GM18873 (cell line): ENCODE measurements at regions not wholly inside any gene's neighbourhood (a gene's known extent, or its start where the extent isn't known, plus 50 kb on each side); places are given as distances from the start of the nearest gene placed in this dataset.

Source experiments
- ATAC-seq: cut with Tn5 transposase; IDR thresholded peaks from one replicate; pipeline ENCODE4 v1.9.1; 2021; ENCODE audit warnings: mild to moderate bottlenecking, moderate library complexity, moderate number of reproducible peaks; ENCODE audit not compliant: unreplicated experiment, low FRiP score

DNA sequence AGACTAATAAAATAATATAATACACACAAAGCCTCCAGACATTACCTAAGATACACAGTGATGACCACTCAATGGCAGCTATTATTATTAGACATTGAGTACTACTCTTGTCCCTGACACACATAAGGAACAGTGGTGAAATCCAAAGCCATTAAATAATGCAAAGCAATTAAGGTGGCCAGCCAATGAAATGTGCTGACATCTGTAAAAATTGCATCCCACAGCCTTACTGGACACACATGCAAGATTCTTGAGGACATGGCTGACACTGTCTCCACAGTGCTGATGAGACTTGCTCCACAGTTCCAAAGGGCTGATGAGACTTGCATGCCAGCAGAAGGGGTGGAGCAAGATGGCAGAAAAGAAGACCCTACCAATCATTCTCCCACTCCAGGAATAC lies 447.5 kb downstream of the IRX1 start:
- no peak for ATAC-seq

DNA sequence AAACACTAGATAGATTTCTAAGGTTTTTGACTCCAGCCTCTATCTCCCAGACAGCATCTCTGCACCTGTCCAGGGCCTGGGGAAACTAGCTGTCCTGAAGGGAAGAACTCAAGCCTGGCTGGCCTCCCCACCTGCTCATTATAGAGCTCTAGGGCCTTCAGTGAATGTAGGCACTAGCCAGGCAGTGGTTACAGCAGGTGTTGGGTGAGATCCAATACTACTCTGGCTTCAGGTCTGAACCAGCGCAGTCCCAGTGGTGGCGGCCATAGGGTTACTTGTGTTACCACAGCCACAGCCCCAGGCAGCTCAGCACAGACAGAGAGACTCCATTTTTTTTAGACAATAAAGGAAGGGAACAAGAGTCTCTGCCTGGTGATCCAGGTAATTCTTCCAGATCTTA lies 449.2 kb downstream of the IRX1 start:
- no peak for ATAC-seq

DNA sequence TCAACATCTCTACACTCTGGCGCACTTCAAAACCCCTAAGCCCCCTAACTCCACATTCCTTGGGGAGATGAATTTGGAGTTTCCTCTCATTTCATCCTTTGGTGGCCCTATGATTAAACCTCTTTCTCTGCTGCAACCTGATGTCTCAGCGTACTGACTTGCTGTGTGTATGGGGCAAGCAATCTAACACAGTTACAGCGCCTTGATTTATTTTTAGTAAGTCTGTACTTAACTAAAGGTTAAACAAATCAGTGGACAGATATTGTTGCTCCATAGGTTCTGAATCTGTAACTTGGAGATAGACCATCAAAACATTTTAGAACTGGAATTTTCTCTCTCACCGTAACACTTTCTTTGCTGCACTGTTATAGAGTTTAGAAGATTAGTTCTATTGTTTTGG lies 452.8 kb downstream of the IRX1 start:
- ATAC-seq = no peak

DNA sequence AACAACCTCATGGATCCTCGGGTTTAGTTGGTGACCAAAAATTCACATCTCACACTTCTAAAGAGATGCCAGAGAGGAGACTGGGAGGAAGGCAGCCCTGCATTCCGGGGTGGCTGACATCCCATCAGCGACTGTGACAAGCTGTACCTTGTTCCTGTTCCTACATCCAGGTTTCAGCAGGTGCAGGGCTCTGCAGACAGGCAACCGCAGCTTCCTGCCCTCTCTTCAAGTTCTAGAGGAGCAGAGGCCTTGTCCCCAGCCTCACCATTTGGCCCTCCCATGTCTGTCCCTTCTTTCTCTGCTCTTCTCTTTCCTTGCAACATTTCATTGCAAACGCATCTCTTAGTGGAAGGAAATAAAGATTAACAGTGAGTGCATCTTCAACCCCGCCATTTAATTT lies 454.6 kb downstream of the IRX1 start:
- no peak for ATAC-seq

DNA sequence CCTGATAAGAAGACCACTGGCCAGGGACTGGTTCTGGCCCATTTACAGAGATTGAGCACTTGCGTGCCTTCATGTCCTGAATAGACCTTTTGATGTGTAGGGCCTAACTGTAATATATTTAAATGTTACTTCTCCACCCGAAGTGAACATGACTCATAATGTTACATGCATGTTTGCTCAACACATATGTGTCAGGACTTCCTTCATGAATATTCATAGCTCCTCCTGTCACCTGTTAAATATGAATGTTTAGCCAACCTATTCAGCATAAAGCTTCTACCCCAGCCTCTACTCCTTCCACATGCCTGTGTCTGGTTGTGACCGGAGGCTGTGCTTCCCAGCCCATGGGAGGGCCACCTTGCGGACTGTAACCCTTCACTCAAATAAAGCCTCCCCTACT lies 457.5 kb downstream of the IRX1 start:
- ATAC-seq = no peak

DNA sequence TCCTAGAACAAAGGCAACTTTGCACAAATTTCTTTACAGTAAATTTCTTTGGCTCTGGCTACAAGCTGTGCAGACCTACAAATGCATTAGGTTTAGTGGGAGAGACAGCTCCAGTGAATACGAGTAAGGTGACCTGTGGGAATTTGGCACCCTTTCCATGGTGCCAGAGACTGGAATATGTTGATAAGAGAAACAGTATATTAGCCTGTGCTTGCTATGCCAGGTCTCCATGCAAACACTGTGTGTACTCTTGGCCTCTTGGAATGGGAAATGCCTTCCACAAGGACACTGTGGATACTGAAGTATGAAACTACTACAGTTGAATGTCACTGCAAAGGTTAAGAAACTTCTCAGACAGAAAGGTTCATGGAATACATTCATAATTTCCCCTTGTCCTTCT lies 458.5 kb downstream of the IRX1 start:
- ATAC-seq = no peak

DNA sequence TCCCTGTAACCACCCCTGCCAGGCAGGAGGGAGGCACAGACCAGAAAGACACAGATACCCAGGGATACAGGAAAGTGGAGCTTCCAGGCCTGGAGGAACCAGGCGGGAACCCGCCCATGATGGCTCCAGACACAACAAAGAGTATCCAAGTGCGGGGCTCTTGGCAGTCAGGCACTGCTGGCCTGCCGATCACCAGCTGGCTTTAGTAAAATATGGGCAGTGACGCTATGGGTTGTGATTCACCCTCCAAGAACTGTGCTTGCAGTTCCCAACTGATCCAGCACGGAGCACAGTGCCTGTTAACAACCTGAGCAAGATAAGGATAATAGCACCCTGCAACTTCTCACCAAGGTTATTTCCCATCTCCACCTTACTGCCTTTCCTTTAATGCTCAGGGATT lies 463.3 kb downstream of the IRX1 start:
- no peak for ATAC-seq

DNA sequence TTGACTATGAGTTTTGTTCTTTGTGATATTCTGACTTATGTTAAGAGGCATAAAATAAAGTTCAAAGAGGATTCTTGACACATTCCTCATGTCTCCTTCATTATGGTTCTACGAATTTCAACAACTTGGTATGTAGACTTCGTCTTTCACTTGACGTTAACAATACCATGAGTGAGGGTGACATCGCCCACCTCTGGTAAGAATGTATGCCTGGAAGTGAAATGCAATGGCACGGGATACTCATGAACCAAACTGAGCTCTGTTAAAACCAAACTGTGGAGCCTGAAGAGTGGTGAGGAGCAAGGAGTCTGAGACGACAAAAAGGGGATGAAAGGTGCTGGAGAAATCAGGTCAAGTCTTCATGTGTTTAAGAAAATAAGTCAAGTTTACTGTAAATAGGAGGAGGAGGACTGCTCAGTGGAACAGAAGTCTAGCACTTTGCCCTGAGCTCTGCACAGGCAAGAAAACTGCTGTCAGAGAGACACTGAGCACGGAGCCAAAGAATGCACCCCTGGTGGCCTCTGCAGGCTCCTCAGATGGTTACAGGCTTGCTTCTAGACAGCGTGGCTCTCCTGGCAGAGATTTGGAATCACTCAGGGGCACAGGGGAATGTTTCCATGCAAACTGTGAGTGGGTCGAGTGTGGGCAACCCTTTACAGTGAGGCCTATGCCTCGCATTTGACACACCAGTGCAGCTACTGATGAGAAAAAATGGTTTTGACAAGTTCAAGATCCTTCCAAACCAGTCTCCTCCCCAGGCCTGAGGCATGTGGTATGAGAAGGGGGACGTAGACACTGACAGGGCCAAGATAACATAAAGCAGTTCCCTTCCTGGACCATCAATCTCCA lies 470.1 kb downstream of the IRX1 start:
- no peak for ATAC-seq

DNA sequence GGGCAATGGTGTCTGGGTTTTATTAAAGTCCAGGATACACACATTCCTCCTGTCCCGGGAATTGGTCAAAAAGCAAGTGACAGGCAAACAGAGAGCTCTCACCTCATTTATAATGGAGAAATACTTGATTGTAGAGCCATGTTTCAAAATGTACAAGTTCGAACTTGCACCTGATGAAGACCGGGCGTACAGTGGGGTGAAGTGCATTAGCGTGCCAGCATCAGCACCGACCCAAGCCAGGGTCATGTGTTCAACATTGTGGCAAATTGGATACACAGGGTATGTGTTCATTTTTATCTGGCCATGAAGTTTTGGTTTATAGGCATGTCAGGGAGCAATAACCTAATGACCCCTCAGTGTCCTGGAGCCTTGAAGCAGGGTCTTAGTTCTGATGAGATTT lies 472.5 kb downstream of the IRX1 start:
- no peak for ATAC-seq

DNA sequence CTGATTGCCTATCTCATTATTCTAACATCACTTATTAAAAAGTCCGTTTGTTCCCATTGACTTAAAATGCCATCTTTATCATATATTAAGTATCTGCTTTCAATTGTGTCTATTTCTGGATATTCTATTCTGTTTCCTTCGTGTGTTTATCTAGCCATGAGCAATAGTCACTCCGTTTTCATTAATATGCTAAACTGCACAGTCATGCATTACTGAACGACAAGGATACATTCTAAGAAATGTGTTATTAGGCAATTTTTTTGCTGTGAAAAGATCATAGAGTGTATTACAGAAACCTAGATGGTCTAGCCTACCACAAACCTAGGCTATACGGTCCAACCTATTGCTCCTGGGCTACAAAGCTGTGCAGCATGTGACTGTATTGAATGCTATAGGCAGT lies 482.9 kb downstream of the IRX1 start:
- no peak for ATAC-seq

DNA sequence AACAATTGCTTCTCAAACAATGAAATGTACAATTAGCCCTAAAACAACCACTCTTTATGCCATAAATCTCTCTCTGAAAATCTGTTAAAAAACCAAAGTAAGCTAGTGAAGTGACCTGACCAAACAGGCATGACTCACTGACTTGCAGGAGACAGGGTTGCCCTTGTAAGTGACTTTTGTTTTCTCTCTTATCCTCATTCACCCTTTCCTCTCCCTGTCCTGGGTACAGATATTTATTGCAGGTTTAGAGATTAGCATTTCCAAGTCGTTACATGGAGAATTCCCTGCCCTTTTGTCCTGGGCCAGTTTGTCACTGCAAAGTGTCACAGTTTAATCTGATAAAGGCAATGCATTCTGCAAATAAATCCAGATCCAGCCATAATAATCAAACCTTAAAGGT lies 484.2 kb downstream of the IRX1 start:
- no peak for ATAC-seq

DNA sequence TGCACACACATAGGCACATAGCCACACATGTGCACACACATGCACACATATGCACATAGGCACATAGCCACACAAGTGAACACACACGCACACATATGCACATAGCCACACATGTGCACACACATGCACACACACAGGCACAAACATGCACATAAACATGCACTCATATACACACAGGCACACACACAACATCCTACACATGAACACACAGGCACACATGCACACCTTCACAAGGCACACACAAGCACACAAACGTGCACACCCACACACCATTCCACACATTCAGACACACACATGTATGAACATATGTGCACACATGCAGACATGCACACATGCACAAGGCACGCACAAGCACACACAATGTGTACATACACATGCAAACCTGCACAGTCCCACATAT lies 484.7 kb downstream of the IRX1 start:
- ATAC-seq = no peak

DNA sequence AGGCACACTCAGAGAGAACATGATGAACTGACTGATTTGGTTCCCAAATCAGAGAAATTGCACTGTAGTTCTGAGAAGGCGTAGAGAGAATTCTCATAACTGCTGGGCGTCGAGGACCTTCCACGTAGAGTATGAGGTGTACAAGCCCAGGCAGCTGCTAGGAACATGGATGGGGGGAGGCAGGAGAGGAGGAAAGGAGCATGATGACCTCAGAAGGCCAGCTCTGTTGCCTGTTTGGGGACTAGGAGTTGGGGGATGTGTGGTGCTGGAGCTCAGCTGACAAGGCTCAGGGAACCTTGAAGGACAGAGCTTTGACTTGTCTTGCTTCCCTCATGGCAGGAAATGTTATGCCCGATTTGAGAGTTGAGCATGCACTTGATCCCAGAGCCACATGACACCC lies 485.4 kb downstream of the IRX1 start:
- no peak for ATAC-seq

DNA sequence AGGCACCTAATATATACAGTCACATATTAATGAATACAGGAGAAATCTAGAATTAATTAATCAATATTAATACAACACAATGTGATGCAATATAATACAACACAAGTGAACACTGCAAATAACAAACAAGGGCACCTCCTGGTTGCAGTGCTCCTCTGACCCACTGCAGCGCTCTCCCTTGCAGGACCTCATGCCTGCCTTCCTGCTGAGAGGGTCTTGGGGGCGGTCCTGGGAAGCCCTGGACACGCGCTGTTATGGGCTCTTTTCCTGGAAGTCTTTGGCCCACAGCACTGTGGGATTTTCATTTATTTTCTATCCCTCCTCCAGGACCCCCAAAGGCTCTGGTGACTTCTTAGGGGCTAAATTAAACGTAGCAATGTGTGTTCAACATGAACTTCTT lies 485.8 kb downstream of the IRX1 start:
- no peak for ATAC-seq

DNA sequence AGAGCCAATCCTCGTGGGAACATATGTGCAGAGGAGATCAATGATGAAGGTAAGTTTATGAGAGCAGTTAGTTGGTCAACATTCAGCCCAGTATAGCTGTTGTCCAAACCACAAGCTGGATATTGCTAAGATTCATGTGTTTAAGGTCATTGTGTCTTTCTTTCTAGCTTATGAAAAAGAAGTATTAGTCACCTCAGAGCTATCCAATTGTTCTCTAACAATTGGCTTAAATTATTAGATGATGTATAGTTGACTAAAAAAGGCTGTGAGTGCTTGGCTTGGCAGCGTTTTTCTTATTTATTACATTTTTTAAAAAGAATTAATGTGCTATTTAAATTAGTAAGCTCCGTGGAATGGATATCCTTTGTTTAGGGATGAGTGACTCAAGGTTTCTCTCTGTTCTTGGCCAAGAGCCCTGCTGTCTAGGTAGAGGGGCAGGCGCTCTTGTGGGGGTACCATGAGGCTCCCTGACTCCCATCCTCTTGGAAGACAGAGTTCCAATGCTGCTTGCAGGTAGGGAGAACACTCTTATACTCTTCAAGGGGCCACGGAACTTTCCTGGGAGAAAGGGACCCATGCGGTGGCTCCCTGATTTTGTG lies 487.4 kb downstream of the IRX1 start:
- ATAC-seq = no peak

DNA sequence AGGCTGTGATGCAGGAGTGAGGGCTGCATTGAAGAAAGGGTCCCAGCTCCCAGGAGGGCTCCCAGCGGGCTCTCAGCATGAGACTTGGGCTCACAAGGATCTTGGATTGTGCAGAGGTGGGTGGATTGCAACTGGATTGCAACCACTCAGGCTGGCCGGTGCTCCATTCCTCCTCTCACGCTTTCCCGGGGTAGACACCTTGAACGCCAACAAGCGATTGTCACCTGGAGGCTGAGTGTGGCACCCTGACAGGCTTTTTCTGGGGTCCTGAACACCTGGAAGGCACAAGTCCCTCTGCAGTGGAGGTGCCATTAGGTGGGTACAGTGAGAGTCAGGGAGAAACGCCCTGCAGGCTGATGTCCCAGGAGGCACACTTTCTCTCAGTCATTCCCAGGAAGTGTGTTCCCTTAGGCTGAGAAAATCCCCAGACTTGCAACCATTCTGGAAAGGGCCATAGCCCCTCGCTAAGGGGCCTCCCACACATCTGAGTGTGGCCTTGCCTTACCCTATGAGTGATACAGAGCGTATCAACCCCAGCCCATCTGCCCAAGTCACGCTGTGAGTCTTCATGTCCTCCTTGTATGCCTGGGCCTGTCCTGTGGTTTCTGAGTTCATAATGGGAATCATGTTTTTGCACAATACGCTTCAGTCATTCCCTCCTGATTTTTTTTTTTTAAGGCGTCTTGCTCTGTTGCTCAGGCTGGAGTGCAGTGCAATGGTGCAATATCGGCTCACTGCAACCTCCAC lies 488.1 kb downstream of the IRX1 start:
- ATAC-seq = no peak

DNA sequence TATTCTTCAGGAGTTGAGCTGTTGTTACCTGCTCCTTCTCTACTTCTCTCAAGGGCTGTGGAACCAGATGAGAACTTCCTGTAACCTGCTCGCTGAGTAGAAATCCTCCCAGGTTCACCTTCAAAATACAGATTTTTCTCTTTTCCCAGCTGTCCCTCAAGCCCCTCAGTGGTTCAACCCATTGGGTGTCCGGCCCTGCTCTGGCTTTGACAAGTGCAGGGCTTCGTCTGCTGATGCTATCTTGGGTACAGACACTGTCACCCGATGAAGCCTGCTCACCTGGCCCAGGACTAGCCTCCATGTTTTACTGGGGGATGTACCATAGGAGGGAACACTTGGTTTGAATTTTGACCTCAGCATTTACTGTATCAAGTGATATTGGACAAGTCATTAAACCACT lies 490.4 kb downstream of the IRX1 start:
- no peak for ATAC-seq

DNA sequence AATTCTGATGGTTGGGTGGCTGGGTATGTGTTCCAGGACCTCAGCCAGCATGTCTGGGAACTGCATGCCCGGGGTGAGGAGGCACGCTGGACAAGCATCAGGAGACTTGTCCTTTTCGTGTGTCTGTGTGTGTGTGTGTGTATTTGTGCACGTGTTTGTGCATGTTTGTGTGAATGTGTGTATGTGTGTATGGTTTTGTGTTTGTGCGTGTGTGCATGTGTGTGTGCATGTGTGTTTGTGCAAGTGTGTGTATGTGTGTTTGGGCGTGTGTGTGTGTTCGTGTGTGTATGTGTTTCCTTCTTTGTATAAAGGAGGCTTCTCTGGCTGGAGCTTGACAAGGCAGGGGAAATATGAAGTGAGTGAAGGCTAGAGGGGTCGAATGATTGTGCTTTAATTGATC lies 491.5 kb downstream of the IRX1 start:
- no peak for ATAC-seq

DNA sequence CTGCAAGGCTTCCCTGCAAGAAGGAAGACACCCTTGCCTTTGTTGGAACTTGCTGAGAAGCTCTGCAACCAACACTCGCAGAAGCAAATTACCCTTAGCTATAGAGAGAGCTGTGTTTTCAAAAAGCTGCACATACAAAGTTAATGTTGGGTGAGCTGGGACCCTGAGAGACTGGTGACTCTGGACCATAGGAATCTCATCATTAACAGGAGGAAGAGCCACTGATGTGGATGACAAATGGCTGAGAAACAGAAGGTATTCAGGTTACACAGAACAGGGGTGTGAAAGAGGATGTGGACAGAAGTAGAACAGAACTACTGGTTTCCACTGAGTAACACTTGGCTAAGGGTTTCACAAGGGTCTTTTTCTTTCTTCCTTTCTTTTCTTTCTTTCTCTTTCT lies 493.5 kb downstream of the IRX1 start:
- no peak for ATAC-seq

DNA sequence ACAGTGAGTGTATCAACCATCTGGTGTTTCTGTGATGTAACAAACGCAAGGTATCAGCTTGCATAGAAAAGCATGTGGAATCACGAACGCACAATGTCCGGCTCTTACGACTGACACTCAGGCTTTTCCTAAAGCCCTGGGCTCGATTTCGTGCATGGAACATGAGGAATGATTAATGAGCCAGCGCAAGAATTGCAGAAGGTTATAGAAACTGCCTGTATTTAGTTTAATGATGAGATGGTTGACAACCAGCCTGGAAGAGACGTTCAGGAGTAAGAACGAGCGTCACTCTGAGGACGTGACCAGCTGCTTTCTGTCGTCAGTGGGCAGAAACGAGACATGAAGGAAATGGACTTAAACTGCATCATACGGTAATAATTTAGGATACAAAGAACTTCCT lies 497.6 kb downstream of the IRX1 start:
- no peak for ATAC-seq

DNA sequence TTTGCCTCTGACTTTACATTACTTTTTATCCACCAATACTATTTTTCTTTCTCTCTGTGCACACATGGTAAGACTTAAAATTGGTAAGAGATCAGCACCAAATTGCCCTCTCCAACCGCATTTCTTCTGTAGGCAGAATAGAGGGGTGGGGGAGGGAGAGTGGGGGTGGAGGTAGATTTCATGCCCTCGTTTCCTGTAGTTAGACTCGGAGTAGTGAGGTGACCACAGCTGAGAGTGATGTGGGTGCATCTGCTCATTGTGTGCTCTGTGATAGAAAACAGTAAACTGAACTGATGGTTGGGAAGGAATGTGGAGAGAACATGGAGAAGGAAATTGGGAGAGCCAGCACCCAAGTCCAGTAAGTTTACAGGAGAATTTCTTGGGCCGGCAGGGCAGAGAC lies 498.3 kb downstream of the IRX1 start:
- no peak for ATAC-seq
